Naive thymus-derived CD8-positive, alpha-beta T cell (primary cell): ENCODE measurements at regions not wholly inside any gene's neighbourhood (a gene's known extent, or its start where the extent isn't known, plus 50 kb on each side); places are given as distances from the start of the nearest gene placed in this dataset.
"Not testable (repeated sequence)": the region's sequence is repeated elsewhere in the genome, so short reads cannot be mapped to it uniquely, and the experiment has no call there.

Source experiments
- ATAC-seq, 2 donors: fragments of 150-1000 bp; cut with Tn5 transposase in 1 of 2; sonication (Bioruptor Pico), chemical (Tn5 transposase) in 1 of 2; 1 replicate in 1 of 2; 2 replicates in 1 of 2; pipeline ENCODE4 v1.10.0; 2021; ENCODE audit warnings: mild to moderate bottlenecking in 2 of 2, moderate library complexity in 2 of 2
- POLR2A ChIA-PET: fragments of 350-600 bp; sonication (Branson Sonifier 250); formaldehyde crosslinking; loops from one replicate; lab custom pipeline; 2021; ENCODE audit warnings: antibody characterized with exemption; lab: Charles Lee
- DNase-seq, 10 donors: peaks; one replicate each; pipeline versions ENCODE4 v3.0.0 to v3.0.0-alpha.2; 2020 to 2022
- H3K27ac Mint-ChIP-seq, 10 donors: one replicate each; pipeline ENCODE4 v1.8.0; 2020 to 2022; ENCODE audit warnings: mild to moderate bottlenecking in 10 of 10, mixed read lengths in 10 of 10, moderate library complexity in 4 of 10, inconsistent platforms in 1 of 10
- H3K27me3 Mint-ChIP-seq, 5 donors: one replicate each; pipeline ENCODE4 v1.8.0; 2021 to 2022; ENCODE audit warnings: mixed read lengths in 5 of 5
- H3K36me3 Mint-ChIP-seq, 3 donors: one replicate each; pipeline ENCODE4 v1.8.0; 2020 to 2022; ENCODE audit warnings: mixed read lengths in 3 of 3, mild to moderate bottlenecking in 2 of 3, inconsistent platforms in 1 of 3
- H3K4me1 Mint-ChIP-seq, 4 donors: one replicate each; pipeline ENCODE4 v1.8.0; 2021 to 2022; ENCODE audit warnings: mixed read lengths in 4 of 4
- H3K4me3 Mint-ChIP-seq, 10 donors: one replicate each; pipeline ENCODE4 v1.8.0; 2020 to 2022; ENCODE audit warnings: mild to moderate bottlenecking in 10 of 10, mixed read lengths in 10 of 10, moderate library complexity in 6 of 10, inconsistent platforms in 1 of 10
- H3K9me3 Mint-ChIP-seq, 9 donors: one replicate each; pipeline ENCODE4 v1.8.0; 2020 to 2022; ENCODE audit warnings: mixed read lengths in 9 of 9, mild to moderate bottlenecking in 3 of 9, inconsistent platforms in 1 of 9, moderate library complexity in 1 of 9

DNA sequence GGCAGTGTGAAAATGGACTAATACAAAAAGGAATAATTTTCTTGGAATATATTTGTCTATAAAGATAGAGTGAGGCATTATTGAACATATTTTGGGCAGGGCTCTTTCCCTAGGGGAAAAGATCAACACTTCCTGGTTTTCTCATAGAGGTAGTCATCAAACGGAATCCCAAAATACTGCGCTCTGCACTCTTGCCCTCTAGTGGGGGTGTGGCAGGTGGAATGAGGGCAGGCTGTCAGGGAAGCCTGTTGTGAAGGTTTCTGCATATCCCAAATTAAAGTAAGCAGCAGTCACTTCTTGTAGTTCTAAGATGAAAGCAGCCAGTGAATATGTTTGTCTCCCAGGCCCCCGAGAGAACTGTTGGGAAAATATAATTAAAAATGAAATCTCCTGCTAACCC, 666.8 kb upstream of the TMEM132C start:
- POLR2A ChIA-PET, result no interaction called here
- H3K36me3 Mint-ChIP-seq, result no peaks in the 10 kb centered on the region
- no peak for ATAC-seq
- no peak for DNase-seq
- H3K27me3 Mint-ChIP-seq, result no peaks in the 10 kb centered on the region
- H3K27ac Mint-ChIP-seq, result no peak overlapping the region
- no peak overlapping the region for H3K4me3 Mint-ChIP-seq
- H3K9me3 Mint-ChIP-seq, result peaks cover 0 to 3% (median 0%) of the 10 kb centered on the region in 9 donors
- H3K4me1 Mint-ChIP-seq, result no peaks in the 10 kb centered on the region

DNA sequence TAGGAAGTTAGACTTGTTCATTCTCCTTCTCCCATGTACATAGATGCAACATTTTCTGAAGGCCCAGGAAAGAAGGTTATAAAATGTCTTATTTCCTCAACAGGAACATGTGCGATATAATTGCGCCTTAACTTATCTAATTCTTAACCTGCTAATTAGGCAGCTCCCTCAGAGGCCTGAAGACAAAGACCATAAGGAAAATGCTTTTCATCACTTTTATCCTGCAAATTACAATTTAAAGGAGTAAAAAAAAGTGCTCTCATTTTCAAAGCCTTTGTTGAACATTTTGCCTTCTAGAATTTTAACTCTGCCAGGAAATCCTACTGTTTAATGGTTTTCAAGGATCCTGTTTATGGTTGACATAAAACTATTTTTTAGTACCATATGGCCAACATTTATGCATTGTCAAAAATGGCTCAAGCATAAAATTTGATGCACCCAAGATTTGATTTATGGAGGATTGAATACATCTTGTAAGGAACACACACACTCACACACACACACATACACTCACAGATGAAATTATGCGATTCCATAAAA, 660.4 kb upstream of the TMEM132C start:
- H3K36me3 Mint-ChIP-seq, result no peaks in the 10 kb centered on the region
- no peak overlapping the region for H3K27ac Mint-ChIP-seq
- no peaks in the 10 kb centered on the region for H3K4me1 Mint-ChIP-seq
- no peak overlapping the region for H3K4me3 Mint-ChIP-seq
- ATAC-seq (no peak), DNase-seq (no peak)
- peaks cover 0 to 10% (median 0%) of the 10 kb centered on the region in 5 donors for H3K27me3 Mint-ChIP-seq
- peaks cover 0 to 10% (median 0%) of the 10 kb centered on the region in 9 donors for H3K9me3 Mint-ChIP-seq
- POLR2A ChIA-PET, result no interaction called here

DNA sequence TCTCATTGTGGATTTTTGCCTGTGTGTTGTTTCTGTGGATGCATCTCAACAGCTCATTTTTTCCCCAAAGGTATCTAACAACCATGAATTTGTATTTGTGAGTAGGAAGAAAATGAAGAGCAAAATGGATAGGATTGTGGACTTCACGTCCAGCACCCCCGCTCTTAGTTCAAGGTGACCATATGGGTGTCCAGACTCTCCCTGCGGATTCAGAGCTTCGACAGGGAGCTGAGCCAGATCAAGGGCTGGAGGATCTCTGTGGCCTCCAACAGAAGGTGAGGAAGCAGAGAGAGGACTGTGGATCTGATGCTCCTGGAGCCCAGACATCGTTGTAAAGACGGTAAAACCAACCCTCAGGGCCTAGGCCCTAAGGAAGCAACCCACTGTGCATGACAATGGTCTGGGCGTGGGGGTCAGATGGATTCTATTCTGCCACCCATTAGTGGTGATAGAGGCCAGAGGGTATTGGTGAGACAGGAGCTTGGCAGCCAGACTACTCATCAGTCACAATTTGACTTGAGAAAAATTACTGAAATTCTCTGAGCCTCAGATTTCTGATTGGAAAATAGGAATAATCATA, 659.7 kb upstream of the TMEM132C start:
- Mint-ChIP-seq H3K4me1 (no peaks in the 10 kb centered on the region), H3K27me3 (peaks cover 0 to 16% (median 2%) of the 10 kb centered on the region in 5 donors), H3K36me3 (no peaks in the 10 kb centered on the region), H3K27ac (no peak overlapping the region), H3K4me3 (no peak overlapping the region), H3K9me3 (peaks cover 0 to 10% (median 0%) of the 10 kb centered on the region in 9 donors)
- DNase-seq (no peak), ATAC-seq (no peak)
- POLR2A ChIA-PET, result no interaction called here

DNA sequence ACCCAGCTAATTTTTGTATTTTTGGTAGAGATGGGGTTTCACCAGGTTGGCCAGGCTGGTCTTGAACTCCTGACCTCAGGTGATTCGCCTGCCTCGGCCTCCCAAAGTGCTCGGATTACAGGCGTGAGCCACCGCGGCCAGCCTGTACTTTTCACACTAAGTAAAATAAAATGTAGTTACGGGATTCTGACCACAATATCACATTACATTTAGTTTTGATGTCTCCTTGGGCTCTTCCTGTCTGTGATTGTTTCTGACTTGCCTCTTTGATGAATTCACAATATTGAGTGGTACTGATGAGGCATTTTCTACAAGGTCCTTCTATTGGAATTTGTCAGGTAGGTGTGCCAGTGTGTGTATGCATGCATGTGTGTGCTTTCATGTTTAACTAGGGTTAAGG, 658.6 kb upstream of the TMEM132C start:
- H3K4me3 Mint-ChIP-seq, ATAC-seq, H3K9me3 Mint-ChIP-seq, POLR2A ChIA-PET, H3K4me1 Mint-ChIP-seq, H3K27ac Mint-ChIP-seq, H3K36me3 Mint-ChIP-seq, DNase-seq: not testable (repeated sequence)
- peaks cover 0 to 16% (median 2%) of the 10 kb centered on the region in 5 donors for H3K27me3 Mint-ChIP-seq

DNA sequence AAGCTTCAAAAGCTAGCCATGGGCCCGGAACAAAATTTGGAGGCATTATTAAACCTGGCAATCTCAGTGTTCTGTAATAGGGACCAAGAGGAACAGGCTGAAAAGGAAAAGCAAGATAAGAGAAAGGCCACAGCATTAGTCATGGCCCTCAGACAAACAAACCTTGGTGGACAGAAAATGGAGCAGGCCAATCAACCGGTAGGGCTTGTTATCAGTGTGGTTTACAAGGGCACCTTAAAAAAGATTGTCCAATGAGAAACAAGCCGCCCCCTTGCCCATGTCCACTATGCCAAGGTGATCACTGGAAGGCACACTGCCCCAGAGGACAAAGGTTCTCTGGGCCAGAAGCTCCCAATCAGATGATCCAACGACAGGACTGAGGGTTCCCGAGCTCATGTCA, 653.9 kb upstream of the TMEM132C start:
- POLR2A ChIA-PET, result no interaction called here
- H3K27me3 Mint-ChIP-seq, result peaks cover 0 to 16% (median 0%) of the 10 kb centered on the region in 5 donors
- no peaks in the 10 kb centered on the region for H3K36me3 Mint-ChIP-seq
- peaks cover 0 to 14% (median 3%) of the 10 kb centered on the region in 9 donors for H3K9me3 Mint-ChIP-seq
- ATAC-seq (no peak), DNase-seq (no peak)
- no peak overlapping the region for H3K27ac Mint-ChIP-seq
- H3K4me3 Mint-ChIP-seq, result no peak overlapping the region
- no peaks in the 10 kb centered on the region for H3K4me1 Mint-ChIP-seq

DNA sequence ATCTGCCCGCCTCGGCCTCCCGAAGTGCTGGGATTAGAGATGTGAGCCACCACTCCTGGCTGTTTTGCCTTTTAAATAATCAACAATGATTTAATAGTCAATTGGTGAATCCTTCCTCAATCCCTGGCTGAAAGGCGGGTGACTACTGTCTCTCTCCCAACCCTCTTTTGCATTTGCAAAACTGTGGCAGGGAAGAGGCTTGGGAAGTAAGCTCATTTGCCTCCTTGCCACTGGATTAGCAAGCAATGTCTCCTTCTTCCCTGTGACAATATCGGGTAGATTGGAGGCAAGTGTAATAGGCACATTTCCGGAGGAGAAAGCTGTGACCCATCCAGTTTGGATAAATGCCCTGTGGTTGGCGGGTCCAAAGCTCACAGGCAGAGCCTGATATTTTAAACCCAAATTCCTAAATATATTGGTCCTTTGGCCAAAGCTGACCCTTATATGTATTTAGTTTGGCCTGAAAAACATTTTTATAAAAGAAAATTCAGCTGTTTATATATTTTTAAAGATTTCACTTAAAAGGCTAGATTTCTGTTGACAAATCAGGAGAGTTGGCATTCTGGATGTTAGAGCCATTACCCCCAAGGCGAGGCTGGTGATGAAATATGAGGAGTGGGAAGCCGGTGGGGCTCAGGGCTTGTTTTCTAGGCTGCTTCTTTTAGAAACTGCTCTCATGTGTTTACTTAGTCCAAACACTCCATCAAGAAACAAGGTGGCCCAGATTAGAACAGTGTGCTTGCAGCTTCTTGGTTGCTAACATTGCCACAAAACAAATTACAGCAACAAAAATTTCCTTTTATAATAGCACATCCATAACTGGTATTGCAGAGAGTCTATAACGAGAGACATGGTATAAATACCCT, 646.9 kb upstream of the TMEM132C start:
- DNase-seq (no peak), ATAC-seq (no peak)
- Mint-ChIP-seq H3K27me3 (no peaks in the 10 kb centered on the region), H3K36me3 (no peaks in the 10 kb centered on the region), H3K4me1 (no peaks in the 10 kb centered on the region), H3K4me3 (no peak overlapping the region), H3K9me3 (peaks cover 0 to 18% (median 3%) of the 10 kb centered on the region in 9 donors), H3K27ac (no peak overlapping the region)
- POLR2A ChIA-PET, result no interaction called here

DNA sequence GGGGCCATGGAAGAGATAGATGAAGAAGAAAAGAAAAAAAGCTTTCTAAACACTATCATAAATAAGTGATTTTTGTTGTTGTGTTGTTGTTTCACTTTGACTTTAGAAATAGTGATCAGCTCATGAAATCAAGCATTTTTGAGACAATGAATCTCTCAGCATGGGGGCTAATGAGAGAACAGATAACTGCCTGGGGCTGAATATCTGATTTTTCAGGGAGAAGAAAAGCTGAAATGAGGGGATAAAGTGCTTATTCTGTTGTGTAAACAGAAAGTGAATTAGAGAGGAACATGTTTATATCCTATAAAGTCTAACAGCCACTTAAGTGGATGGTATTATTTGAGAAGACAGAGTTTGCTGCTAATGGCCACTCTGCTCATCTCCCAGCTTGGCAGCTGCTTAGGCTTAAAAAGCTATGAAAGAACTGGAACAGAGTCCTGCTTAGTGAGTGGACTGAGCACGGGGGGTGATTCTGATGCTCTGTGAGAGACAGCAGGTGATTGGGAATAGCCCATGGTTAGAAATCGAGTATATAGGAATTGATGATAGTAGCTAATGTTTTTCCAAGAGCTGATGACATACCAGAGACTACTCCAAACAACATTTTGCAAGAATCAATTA, 646.1 kb upstream of the TMEM132C start:
- no peaks in the 10 kb centered on the region for H3K36me3 Mint-ChIP-seq
- POLR2A ChIA-PET, result no interaction called here
- no peaks in the 10 kb centered on the region for H3K4me1 Mint-ChIP-seq
- H3K4me3 Mint-ChIP-seq, result no peak overlapping the region
- no peak for DNase-seq
- H3K9me3 Mint-ChIP-seq, result peaks cover 0 to 20% (median 3%) of the 10 kb centered on the region in 9 donors
- no peak overlapping the region for H3K27ac Mint-ChIP-seq
- ATAC-seq, result no peak
- no peaks in the 10 kb centered on the region for H3K27me3 Mint-ChIP-seq

DNA sequence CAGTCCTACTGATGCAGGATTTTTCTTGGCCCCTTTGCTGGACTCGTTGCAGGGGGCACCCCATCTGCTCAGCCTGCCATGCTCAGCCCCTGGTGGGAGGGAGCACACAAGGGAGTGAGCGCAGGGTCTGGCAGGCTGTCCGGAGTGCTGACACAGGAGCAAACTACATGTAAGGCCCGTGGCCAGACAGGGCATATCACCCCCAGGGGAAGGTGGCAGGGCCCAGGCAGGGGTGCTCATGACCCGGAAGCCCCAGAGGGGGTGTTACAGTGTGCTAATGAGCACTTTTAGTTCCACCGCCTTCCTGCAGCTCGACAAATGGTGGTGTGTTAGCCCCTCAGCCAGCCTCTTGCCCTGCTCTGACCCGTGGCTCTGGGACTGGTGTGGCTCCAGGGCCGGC, 645.6 kb upstream of the TMEM132C start:
- no peak overlapping the region for H3K27ac Mint-ChIP-seq
- no peaks in the 10 kb centered on the region for H3K36me3 Mint-ChIP-seq
- DNase-seq, result no peak
- H3K27me3 Mint-ChIP-seq, result no peaks in the 10 kb centered on the region
- POLR2A ChIA-PET, result no interaction called here
- no peak for ATAC-seq
- no peaks in the 10 kb centered on the region for H3K4me1 Mint-ChIP-seq
- peaks cover 0 to 20% (median 3%) of the 10 kb centered on the region in 9 donors for H3K9me3 Mint-ChIP-seq
- no peak overlapping the region for H3K4me3 Mint-ChIP-seq

DNA sequence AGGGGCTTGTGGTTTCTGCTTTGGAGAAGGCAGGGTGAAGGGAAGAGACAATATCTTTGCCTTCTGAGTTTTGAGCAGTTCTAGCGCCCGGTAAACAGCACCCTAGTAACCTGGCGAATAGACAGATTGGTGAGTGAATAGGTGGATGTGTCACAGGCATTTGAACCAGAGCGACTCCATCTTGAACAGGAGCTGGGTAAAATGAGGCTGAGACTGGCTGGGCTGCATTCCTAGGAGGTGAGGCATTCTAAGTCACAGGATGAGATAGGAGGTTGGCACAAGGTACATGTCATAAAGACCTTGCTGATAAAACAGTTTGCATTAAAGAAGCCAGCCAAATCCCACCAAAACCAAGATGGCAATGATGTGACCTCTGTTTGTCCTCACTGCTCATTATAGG, 643.6 kb upstream of the TMEM132C start:
- Mint-ChIP-seq H3K36me3 (no peaks in the 10 kb centered on the region), H3K9me3 (peaks cover 0 to 20% (median 0%) of the 10 kb centered on the region in 9 donors), H3K27me3 (no peaks in the 10 kb centered on the region), H3K4me3 (no peak overlapping the region), H3K4me1 (no peaks in the 10 kb centered on the region), H3K27ac (no peak overlapping the region)
- DNase-seq (no peak), ATAC-seq (no peak)
- POLR2A ChIA-PET, result no interaction called here

DNA sequence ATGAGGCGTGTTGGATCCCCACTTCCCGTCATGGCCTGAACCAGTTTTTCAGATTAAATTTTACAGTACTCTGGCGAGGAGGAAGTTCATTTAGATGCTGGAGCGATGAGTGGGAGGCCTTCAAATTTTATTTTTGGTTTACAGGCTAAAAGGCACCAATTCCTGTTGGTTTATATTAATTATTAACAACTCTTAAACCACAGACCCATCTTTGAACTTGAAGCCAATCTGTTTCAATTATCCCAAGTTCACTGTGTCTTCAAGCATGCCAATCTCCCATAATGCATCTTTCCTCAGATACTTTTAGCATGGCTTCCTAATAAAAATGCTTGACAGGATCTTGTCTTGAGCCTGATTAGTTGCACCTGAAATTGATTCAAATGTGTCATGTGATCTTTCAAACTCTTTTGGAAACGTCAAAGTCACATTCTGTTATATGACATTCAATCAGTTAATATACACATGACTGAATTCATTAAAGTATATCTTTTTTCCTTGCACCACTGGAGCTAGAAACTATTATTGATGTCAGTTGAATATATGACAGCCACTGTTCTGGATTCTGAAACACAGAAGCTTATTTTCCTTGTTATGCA, 641.7 kb upstream of the TMEM132C start:
- ATAC-seq, result no peak
- H3K27me3 Mint-ChIP-seq, result no peaks in the 10 kb centered on the region
- POLR2A ChIA-PET, result no interaction called here

DNA sequence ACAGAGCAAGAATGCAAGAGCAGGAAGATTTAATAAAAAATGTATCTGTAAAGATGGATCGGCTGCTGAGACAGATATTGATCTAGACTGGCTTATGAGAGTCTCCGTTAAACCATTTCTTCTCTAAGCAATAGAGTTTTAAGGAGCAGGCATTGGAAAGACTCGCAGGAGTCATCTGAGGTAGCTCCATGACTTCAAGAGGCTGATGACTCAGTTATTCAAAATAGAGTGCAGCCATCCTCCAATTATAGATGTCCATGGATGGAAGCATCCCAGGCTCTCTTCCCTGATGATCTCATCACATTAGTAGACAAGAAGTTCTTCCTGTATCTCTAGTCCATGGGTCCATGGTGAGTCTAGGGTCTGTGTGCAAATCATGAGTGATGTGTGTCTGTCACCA, 638.3 kb upstream of the TMEM132C start:
- Mint-ChIP-seq H3K4me3 (no peak overlapping the region), H3K4me1 (no peaks in the 10 kb centered on the region), H3K27ac (no peak overlapping the region), H3K36me3 (no peaks in the 10 kb centered on the region), H3K27me3 (no peaks in the 10 kb centered on the region), H3K9me3 (peaks cover 0 to 10% (median 0%) of the 10 kb centered on the region in 9 donors)
- POLR2A ChIA-PET, result no interaction called here
- ATAC-seq (no peak), DNase-seq (no peak)

More for the DNA sequence above, 641.7 kb upstream of the TMEM132C start:
- Mint-ChIP-seq H3K9me3 (peaks cover 0 to 12% (median 0%) of the 10 kb centered on the region in 9 donors), H3K4me3 (no peak overlapping the region), H3K36me3 (no peaks in the 10 kb centered on the region), H3K4me1 (no peaks in the 10 kb centered on the region), H3K27ac (no peak overlapping the region)
- DNase-seq, result no peak

DNA sequence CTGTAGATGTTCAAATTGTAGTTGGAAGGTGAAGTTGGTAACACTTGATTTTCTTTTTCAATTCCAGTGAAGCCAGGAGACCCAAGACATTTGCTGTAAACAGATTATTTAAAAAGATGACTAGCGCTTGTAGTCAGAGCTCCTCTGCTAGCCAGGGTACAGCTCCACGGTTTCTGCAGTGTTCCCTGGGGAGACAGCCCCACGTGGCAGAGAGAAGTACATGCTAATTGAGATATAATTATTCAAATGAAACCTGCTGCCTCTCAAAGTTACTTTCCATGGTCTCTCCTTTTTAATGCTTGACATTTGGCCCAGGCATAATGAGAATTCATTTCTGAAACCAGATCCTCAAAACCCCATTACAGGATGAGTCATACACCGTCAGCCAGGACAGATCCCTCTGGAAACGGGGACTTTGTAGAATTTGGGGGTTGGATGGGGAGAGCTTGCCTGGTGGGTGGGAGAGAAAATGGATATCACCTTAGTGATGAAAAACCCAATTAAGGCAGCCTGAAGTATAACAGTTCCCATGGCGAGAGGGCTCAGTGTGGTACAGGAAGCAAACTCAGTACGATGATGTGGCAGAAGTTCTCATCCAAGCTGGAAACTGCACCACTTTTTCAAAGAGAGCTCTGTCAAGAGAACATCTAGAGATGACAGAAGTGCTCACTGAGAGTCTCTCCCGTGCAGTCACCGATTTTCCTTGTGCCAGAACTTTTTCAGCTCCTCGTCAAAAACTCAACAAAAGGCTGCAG, 637.7 kb upstream of the TMEM132C start:
- no peak overlapping the region for H3K4me3 Mint-ChIP-seq
- DNase-seq (no peak), ATAC-seq (no peak)
- POLR2A ChIA-PET, result no interaction called here
- H3K27ac Mint-ChIP-seq, result no peak overlapping the region
- H3K4me1 Mint-ChIP-seq, result no peaks in the 10 kb centered on the region
- no peaks in the 10 kb centered on the region for H3K36me3 Mint-ChIP-seq
- H3K9me3 Mint-ChIP-seq, result peaks cover 0 to 10% (median 0%) of the 10 kb centered on the region in 9 donors
- H3K27me3 Mint-ChIP-seq, result no peaks in the 10 kb centered on the region
